K562 (cell line): ENCODE measurements at regions not wholly inside any gene's neighbourhood (a gene's known extent, or its start where the extent isn't known, plus 50 kb on each side); places are given as distances from the start of the nearest gene placed in this dataset.

Source experiments
- BACH1 ChIP-seq: fragments of 200-800 bp; sonication (Bioruptor generic); IDR thresholded peaks from 2 replicates; pipeline ENCODE4 v1.6.1; 2016; ENCODE audit warnings: missing genetic modification characterization, missing compliant biosample characterization
- BRF1 ChIP-seq: IDR thresholded peaks from 3 replicates; pipeline ENCODE4 v1.6.1; 2011; ENCODE audit warnings: borderline replicate concordance, mild to moderate bottlenecking; ENCODE audit not compliant: insufficient read length; ENCODE audit errors: extremely low read depth
- CBX1 ChIP-seq: sonication (generic); IDR thresholded peaks from 2 replicates; pipeline ENCODE4 v1.6.1; 2016; ENCODE audit warnings: antibody characterized with exemption, low read depth, mild to moderate bottlenecking
- EP400 ChIP-seq: fragments of 450-650 bp; IDR thresholded peaks from 2 replicates; pipeline ENCODE4 v1.6.1; 2017; ENCODE audit warnings: antibody characterized with exemption, mild to moderate bottlenecking, moderate library complexity
- FOSL1 ChIP-seq: fragments of 200-800 bp; sonication (Bioruptor generic); conservative IDR thresholded peaks from 2 replicates; pipeline ENCODE4 v1.6.1; 2016; ENCODE audit warnings: missing genetic modification characterization, missing compliant biosample characterization
- FOXJ2 ChIP-seq: fragments of 200-800 bp; sonication (Bioruptor generic); IDR thresholded peaks from 2 replicates; pipeline ENCODE4 v1.6.1; 2016; ENCODE audit warnings: missing genetic modification characterization, missing compliant biosample characterization
- HMG20B ChIP-seq: fragments of 250-450 bp; sonication (Bioruptor Pico); IDR thresholded peaks from 2 replicates; pipeline ENCODE4 v1.5.0; 2021; ENCODE audit warnings: mild to moderate bottlenecking
- HNRNPK ChIP-seq: fragments of 200-400 bp; formaldehyde crosslinking; IDR thresholded peaks from one replicate; pipeline ENCODE4 v1.6.1; 2018; ENCODE audit warnings: mild to moderate bottlenecking, low read depth, low read length; ENCODE audit not compliant: poor library complexity, severe bottlenecking
- KDM1A ChIP-seq, 2 experiments: fragments of 450-650 bp; IDR thresholded peaks; 2 replicates each; pipeline ENCODE4 v1.6.1; 2016; ENCODE audit warnings: mild to moderate bottlenecking in 2 of 2
- MAFF ChIP-seq: IDR thresholded peaks from 2 replicates; pipeline ENCODE4 v1.6.1; 2012; ENCODE audit warnings: low read length, improper control_type of control experiment
- MEIS2 ChIP-seq: fragments of 450-650 bp; IDR thresholded peaks from 2 replicates; pipeline ENCODE4 v1.6.1; 2014; ENCODE audit warnings: mild to moderate bottlenecking; ENCODE audit not compliant: partially characterized antibody
- MYC ChIP-seq, 2 experiments: fragments of 250-450 bp in 1 of 2; sonication (Bioruptor Pico) in 1 of 2; IDR thresholded peaks; 2 replicates each; pipeline versions ENCODE4 v1.5.1 to v1.6.1; 2012 to 2021; ENCODE audit warnings: low read depth in 2 of 2, borderline replicate concordance in 1 of 2, improper control_type of control experiment in 1 of 2, low read length in 1 of 2, mild to moderate bottlenecking in 1 of 2, moderate library complexity in 1 of 2
- NFRKB ChIP-seq: fragments of 450-650 bp; IDR thresholded peaks from 2 replicates; pipeline ENCODE4 v1.6.1; 2016; ENCODE audit warnings: low read depth
- PHTF2 ChIP-seq: fragments of 250-450 bp; sonication (Bioruptor Pico); IDR thresholded peaks from 2 replicates; pipeline ENCODE4 v1.5.0; 2021; ENCODE audit warnings: mild to moderate bottlenecking
- RBFOX2 ChIP-seq: fragments of 200-400 bp; formaldehyde crosslinking; IDR thresholded peaks from 2 replicates; pipeline ENCODE4 v1.6.1; 2017; ENCODE audit warnings: low read depth, mild to moderate bottlenecking, low read length, moderate library complexity
- TOE1 ChIP-seq, 2 experiments: fragments of 450-650 bp in 1 of 2; sonication (generic) in 1 of 2; formaldehyde crosslinking in 1 of 2; IDR thresholded peaks; 2 replicates each; pipeline versions ENCODE4 v1.7.1 to v1.8.0; 2016 to 2022; ENCODE audit warnings: borderline replicate concordance in 2 of 2, mild to moderate bottlenecking in 2 of 2, antibody characterized with exemption in 1 of 2, inconsistent platforms in 1 of 2, low read depth in 1 of 2, missing genetic modification reagents in 1 of 2, moderate library complexity in 1 of 2
- TRIM25 ChIP-seq: fragments of 450-650 bp; IDR thresholded peaks from 2 replicates; pipeline ENCODE4 v1.7.0; 2016; ENCODE audit warnings: borderline replicate concordance
- ZC3H11A ChIP-seq: IDR thresholded peaks from 2 replicates; pipeline ENCODE4 v1.6.1; 2012; ENCODE audit warnings: low read depth, low read length, improper control_type of control experiment
- ZNF717 ChIP-seq: fragments of 250-450 bp; sonication (Bioruptor Pico); IDR thresholded peaks from 2 replicates; pipeline ENCODE4 v1.5.0; 2021
- ZNF766 ChIP-seq: fragments of 200-800 bp; sonication (Bioruptor generic); conservative IDR thresholded peaks from 2 replicates; pipeline ENCODE4 v1.6.1; 2016; ENCODE audit warnings: missing genetic modification characterization, missing compliant biosample characterization
- TF ChIP-seq, protein P1 (sequence below), 2 experiments: fragments of 450-650 bp; IDR thresholded peaks; 2 replicates each; pipeline ENCODE4 v1.6.1; 2018; ENCODE audit warnings: mild to moderate bottlenecking in 2 of 2, low read depth in 1 of 2; ENCODE audit not compliant: partially characterized antibody in 2 of 2
- TF ChIP-seq, protein P2 (sequence below): sonication (generic); formaldehyde crosslinking; IDR thresholded peaks from 2 replicates; pipeline ENCODE4 v1.8.1; 2023; ENCODE audit warnings: mild to moderate bottlenecking, missing genetic modification reagents

- TF ChIP-seq ZNF766 (CRISPR knock-in tag) = 0 out of 2 replicates have a peak, but pooled peaks have one; percentile 29
- TF ChIP-seq ZNF717 (CRISPR knock-in tag) = no peak
- peak; percentile 96 for TF ChIP-seq FOSL1 (tag)
- peak; percentile 42; the same call in 1 of the 2 replicates for TF ChIP-seq MYC (IDR thresholded peaks at IDR 0.05; ENCODE audit: low read depth, low read length)
- no peak for TF ChIP-seq MYC (CRISPR knock-in tag; IDR thresholded peaks at IDR 0.05; ENCODE audit: borderline replicate concordance, low read depth)
- TF ChIP-seq, protein P1, sequence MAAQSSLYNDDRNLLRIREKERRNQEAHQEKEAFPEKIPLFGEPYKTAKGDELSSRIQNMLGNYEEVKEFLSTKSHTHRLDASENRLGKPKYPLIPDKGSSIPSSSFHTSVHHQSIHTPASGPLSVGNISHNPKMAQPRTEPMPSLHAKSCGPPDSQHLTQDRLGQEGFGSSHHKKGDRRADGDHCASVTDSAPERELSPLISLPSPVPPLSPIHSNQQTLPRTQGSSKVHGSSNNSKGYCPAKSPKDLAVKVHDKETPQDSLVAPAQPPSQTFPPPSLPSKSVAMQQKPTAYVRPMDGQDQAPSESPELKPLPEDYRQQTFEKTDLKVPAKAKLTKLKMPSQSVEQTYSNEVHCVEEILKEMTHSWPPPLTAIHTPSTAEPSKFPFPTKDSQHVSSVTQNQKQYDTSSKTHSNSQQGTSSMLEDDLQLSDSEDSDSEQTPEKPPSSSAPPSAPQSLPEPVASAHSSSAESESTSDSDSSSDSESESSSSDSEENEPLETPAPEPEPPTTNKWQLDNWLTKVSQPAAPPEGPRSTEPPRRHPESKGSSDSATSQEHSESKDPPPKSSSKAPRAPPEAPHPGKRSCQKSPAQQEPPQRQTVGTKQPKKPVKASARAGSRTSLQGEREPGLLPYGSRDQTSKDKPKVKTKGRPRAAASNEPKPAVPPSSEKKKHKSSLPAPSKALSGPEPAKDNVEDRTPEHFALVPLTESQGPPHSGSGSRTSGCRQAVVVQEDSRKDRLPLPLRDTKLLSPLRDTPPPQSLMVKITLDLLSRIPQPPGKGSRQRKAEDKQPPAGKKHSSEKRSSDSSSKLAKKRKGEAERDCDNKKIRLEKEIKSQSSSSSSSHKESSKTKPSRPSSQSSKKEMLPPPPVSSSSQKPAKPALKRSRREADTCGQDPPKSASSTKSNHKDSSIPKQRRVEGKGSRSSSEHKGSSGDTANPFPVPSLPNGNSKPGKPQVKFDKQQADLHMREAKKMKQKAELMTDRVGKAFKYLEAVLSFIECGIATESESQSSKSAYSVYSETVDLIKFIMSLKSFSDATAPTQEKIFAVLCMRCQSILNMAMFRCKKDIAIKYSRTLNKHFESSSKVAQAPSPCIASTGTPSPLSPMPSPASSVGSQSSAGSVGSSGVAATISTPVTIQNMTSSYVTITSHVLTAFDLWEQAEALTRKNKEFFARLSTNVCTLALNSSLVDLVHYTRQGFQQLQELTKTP (IDR thresholded peaks at IDR 0.05; ENCODE audit: low read depth in 1 of 2, partially characterized antibody in 2 of 2) = peak; percentile 68 to 83
- no peak for TF ChIP-seq CBX1
- TF ChIP-seq, protein P2, sequence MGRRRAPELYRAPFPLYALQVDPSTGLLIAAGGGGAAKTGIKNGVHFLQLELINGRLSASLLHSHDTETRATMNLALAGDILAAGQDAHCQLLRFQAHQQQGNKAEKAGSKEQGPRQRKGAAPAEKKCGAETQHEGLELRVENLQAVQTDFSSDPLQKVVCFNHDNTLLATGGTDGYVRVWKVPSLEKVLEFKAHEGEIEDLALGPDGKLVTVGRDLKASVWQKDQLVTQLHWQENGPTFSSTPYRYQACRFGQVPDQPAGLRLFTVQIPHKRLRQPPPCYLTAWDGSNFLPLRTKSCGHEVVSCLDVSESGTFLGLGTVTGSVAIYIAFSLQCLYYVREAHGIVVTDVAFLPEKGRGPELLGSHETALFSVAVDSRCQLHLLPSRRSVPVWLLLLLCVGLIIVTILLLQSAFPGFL = no peak
- no peak for TF ChIP-seq FOXJ2 (tag)
- TF ChIP-seq TOE1 (IDR thresholded peaks at IDR 0.05; ENCODE audit: borderline replicate concordance) = 0 out of 2 replicates have a peak, but pooled peaks have one; percentile 32
- TF ChIP-seq TOE1 (CRISPR knock-in tag; IDR thresholded peaks at IDR 0.05; ENCODE audit: borderline replicate concordance, low read depth) = no peak
- peak; percentile 75; the same call in 1 of the 2 replicates for TF ChIP-seq NFRKB
- TF ChIP-seq MEIS2 = peak; percentile 97
- no peak for TF ChIP-seq TRIM25
- TF ChIP-seq RBFOX2 = 0 out of 2 replicates have a peak, but pooled peaks have one; percentile 21
- no peak for TF ChIP-seq MAFF
- TF ChIP-seq BRF1 = no peak
- no peak for TF ChIP-seq PHTF2 (CRISPR knock-in tag)
- 0 out of 2 replicates have a peak, but pooled peaks have one; percentile 37 for TF ChIP-seq BACH1 (tag)
- TF ChIP-seq ZC3H11A = no peak
- TF ChIP-seq EP400 = peak; percentile 85
- TF ChIP-seq HNRNPK = no peak
- TF ChIP-seq KDM1A (IDR thresholded peaks at IDR 0.05) = peak; percentile 90 to 94
- no peak for TF ChIP-seq HMG20B (CRISPR knock-in tag)
Measured at GRCh38 chr12:46430340-46430948, 57.9 kb upstream of the SLC38A2 start (continued).
